GM10266 (cell line): ENCODE measurements at regions not wholly inside any gene's neighbourhood (a gene's known extent, or its start where the extent isn't known, plus 50 kb on each side); places are given as distances from the start of the nearest gene placed in this dataset.

Experiments used
- DNase-seq: peaks from one replicate; pipeline ENCODE4 v3.0.0; 2012; ENCODE audit errors: extremely low spot score
- TF ChIP-seq, protein P1 (sequence below): IDR thresholded peaks from 2 replicates; pipeline ENCODE4 v1.5.1; 2012; ENCODE audit warnings: mild to moderate bottlenecking, low read depth; ENCODE audit not compliant: control insufficient read depth, insufficient read depth; ENCODE audit errors: missing control alignments

DNA sequence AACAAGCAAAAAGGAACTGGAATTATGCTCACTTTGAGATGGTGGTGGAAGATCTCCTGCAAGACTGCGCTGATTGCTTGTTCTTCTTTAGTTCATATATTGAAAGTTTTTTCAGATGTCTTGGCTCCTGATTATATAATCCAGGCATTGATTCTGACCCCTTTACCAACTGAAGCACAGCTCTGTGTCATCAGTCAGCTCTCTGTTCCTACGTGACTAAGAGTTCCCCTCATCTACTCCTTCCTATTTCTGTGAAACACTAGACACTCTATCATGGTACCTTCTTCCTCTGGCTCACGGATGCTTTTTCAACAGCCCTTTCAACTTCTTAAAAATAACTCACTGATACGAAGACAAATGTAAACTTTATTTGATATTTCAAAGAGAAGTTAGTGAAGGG lies 788.6 kb downstream of the SOCS6 start:
- no peak for DNase-seq
- TF ChIP-seq, protein P1, sequence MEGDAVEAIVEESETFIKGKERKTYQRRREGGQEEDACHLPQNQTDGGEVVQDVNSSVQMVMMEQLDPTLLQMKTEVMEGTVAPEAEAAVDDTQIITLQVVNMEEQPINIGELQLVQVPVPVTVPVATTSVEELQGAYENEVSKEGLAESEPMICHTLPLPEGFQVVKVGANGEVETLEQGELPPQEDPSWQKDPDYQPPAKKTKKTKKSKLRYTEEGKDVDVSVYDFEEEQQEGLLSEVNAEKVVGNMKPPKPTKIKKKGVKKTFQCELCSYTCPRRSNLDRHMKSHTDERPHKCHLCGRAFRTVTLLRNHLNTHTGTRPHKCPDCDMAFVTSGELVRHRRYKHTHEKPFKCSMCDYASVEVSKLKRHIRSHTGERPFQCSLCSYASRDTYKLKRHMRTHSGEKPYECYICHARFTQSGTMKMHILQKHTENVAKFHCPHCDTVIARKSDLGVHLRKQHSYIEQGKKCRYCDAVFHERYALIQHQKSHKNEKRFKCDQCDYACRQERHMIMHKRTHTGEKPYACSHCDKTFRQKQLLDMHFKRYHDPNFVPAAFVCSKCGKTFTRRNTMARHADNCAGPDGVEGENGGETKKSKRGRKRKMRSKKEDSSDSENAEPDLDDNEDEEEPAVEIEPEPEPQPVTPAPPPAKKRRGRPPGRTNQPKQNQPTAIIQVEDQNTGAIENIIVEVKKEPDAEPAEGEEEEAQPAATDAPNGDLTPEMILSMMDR, result no peak

DNA sequence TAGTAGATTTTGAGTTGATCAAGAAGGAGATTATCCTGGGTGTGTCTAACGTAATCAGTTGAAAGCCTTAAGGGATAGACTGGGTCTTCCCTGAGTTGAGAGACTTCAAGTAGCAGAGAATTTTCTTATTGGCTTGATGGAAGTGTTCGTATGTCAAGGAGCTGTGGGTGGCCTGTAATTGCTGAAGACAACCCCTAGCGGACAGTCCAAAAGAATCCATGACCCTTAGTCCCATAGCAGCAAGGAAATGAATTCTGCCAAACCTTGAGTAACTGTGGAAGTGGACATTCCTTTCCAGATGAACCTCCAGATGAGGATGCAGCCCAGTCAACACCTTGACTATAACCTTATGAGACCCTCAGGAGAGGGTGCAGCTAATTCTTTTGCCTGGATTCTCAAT lies 786.3 kb downstream of the SOCS6 start:
- DNase-seq, result no peak
- TF ChIP-seq, protein P1, result no peak

DNA sequence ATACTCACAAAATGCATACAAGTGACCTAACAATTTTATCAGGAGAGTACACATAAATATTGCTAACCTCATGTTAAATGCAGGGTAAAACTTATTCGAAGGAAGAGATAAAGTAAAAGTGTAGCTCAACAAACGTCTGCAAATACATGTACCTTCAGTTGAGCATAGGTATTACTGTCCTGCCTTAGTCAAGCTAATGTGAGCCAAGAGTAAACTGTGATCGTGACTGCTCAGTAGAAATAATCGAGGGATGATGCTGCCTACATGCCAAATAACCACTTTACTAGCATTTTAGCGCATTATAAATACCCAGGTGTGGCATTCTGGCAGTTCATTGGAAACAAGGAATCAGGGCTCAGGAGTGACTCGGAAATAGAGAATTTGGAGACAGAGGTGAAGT lies 779.5 kb downstream of the SOCS6 start:
- TF ChIP-seq, protein P1, result no peak
- no peak for DNase-seq

DNA sequence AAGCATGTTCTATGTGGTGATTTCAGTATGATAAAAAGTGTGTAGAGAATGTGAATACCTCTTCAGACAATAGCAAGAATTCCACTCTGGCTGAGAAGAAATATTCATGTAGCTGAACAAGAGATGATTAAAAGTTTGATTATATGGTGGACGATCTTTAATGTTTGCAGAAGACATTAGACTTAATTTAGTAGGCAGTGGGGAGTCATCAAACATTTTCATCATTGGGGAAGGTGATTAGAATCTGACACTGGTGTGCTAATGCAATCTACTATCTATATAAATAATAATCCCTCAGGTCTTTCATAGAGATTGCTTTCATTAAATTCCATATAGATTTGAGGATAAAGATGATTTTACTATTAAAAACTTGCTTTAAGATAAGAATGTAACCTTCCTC lies 761.0 kb downstream of the SOCS6 start:
- TF ChIP-seq, protein P1, result no peak

DNA sequence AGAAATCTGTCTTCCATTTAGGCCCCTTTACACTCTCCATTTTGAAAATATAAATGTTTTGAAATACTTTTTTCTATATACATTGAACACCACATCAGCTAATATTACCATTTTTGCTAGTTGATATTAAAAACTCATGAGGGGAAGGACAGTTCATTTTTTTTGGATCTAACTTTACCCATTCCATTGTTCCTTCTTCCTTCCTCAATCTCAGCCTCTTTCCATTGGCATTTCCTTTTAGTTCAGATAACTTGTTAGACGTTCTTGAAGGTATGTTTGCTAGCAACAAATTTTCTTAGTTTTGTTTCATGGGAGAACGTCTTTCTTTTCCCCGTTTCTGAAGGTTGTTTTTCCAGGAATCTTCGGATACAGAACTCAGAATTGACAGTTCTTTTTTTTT lies 759.0 kb downstream of the SOCS6 start:
- DNase-seq, result no peak
- TF ChIP-seq, protein P1, result no peak

More for the DNA sequence above, 761.0 kb downstream of the SOCS6 start:
- DNase-seq, result no peak

DNA sequence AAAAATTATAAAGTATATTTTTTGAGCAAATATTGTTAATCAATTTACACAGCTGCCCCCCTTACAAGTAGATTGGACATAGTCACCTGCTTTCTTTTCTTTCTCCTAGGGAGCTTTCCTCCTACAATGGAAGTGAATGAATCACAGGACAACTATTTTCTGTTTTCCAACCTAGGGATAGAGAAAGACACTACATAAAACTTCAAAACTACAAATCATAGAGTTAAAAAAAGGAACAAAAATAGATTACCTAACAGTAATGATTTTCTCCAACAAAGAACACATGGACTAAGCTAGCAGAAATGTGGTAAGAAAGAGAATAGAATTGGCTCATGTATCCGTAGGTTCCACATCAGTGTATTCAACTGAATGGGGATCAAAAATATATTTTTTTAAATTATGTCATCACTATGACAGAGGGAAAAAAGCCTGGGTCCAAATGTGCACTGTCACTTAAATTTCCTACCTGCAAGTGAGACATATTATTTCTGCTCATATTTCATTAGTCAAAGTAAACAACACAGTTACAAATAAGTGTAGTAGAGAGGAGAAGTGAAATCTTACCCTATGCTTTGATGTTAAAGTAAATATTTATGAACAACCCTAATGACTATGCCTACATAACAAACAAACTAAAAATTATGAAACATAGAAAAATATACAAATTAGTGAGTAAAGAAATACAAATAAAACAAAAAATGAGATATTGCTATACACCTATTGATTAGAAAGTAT lies 756.7 kb downstream of the SOCS6 start:
- TF ChIP-seq, protein P1, result no peak
- no peak for DNase-seq

DNA sequence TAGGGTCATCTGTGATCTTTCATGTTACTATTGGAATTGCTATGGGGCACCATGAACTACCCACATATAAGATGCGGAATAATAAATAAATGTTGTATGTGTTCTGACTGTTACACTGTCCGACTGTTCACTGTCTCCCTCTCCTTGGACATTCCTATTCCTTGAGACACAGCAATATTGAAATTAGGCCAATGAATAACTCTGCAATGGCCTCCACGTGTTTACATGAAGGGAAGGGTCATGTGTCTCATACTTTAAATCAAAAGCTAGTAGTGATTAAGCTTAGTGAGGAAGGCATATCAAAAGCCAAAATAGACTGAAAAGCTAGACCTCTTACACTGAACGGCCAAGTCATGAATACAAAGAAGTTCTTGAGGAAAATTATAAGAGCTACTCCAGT lies 751.3 kb downstream of the SOCS6 start:
- TF ChIP-seq, protein P1, result no peak
- no peak for DNase-seq
